ENCODE measurements at regions not wholly inside any gene's neighbourhood (a gene's known extent, or its start where the extent isn't known, plus 50 kb on each side); places are given as distances from the start of the nearest gene placed in this dataset.

DNA sequence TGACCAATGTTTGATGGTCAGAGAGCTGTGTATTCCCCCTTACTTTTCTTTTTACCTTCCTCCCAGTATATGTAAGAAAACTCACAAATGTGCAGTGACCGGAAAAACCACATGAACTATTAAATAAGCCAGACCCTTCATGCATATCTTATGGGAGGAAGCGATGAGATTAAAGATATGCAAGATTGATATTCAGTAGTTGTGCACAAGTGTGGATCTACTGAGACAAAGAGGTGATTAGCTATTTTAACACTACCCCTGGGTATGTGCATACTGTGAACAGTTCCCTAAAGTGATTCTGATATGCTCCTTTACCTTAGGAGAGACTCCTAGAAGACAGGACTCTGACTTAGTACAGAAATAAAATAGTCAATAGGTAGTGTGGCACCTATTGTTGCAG is 328.3 kb downstream of the EPHA4 start:
- TF ChIP-seq, protein P1, sequence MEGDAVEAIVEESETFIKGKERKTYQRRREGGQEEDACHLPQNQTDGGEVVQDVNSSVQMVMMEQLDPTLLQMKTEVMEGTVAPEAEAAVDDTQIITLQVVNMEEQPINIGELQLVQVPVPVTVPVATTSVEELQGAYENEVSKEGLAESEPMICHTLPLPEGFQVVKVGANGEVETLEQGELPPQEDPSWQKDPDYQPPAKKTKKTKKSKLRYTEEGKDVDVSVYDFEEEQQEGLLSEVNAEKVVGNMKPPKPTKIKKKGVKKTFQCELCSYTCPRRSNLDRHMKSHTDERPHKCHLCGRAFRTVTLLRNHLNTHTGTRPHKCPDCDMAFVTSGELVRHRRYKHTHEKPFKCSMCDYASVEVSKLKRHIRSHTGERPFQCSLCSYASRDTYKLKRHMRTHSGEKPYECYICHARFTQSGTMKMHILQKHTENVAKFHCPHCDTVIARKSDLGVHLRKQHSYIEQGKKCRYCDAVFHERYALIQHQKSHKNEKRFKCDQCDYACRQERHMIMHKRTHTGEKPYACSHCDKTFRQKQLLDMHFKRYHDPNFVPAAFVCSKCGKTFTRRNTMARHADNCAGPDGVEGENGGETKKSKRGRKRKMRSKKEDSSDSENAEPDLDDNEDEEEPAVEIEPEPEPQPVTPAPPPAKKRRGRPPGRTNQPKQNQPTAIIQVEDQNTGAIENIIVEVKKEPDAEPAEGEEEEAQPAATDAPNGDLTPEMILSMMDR (IDR thresholded peaks at IDR 0.05; ENCODE audit: low read depth, low read length, poor library complexity, severe bottlenecking): no peak
- no peak for TF ChIP-seq EZH2phosphoT487 (IDR thresholded peaks at IDR 0.05; ENCODE audit: borderline replicate concordance, low read length)
